Prostate gland (tissue), 2 donors: ENCODE measurements at regions not wholly inside any gene's neighbourhood (a gene's known extent, or its start where the extent isn't known, plus 50 kb on each side); places are given as distances from the start of the nearest gene placed in this dataset.

ENCODE experiments used
- DNase-seq: peaks from one replicate; pipeline ENCODE4 v3.0.0-alpha.2; 2019; ENCODE audit warnings: low spot score
- H3K27ac ChIP-seq, 2 donors: fragments of 200-600 bp; sonication (generic); 2 replicates each; pipeline ENCODE4 v1.5.1; 2017 to 2019
- H3K27me3 ChIP-seq: fragments of 200-600 bp; sonication (generic); replicated peaks from 2 replicates; pipeline ENCODE4 v1.5.1; 2019; ENCODE audit not compliant: insufficient read depth
- H3K36me3 ChIP-seq, 2 donors: fragments of 200-600 bp; sonication (generic); 1 replicate in 1 of 2; 2 replicates in 1 of 2; pipeline versions ENCODE4 v1.5.1 to v1.8.1; 2017 to 2019
- H3K4me1 ChIP-seq: fragments of 200-600 bp; sonication (generic); replicated peaks from 2 replicates; pipeline ENCODE4 v1.5.1; 2019
- H3K4me3 ChIP-seq, 2 donors: fragments of 200-600 bp; sonication (generic); 2 replicates each; pipeline ENCODE4 v1.5.1; 2017 to 2019
- H3K9me3 ChIP-seq: fragments of 200-600 bp; sonication (generic); 2 replicates; pipeline ENCODE4 v1.5.1; 2017
- POLR2A ChIP-seq: fragments of 450-650 bp; IDR thresholded peaks from one replicate; pipeline ENCODE4 v1.6.1; 2016; ENCODE audit warnings: antibody characterized with exemption, mild to moderate bottlenecking
- POLR2AphosphoS5 ChIP-seq: sonication (generic); formaldehyde crosslinking; IDR thresholded peaks from one replicate; pipeline ENCODE4 v1.6.1; 2017; ENCODE audit warnings: antibody characterized with exemption
- WGBS: methylation state at CpG from one replicate; pipeline ENCODE4 v1.1.5; 2018; 5-methylcytosine and 5-hydroxymethylcytosine counted together
- intact Hi-C: fragments of 100-400 bp; cut with DNase I; formaldehyde crosslinking; loops from one replicate; pipeline ENCODE4 v1.14.2; 2022
- TF ChIP-seq, protein P1 (sequence below), 4 experiments: fragments of 200-600 bp in 2 of 4; fragments of 450-650 bp in 2 of 4; sonication (generic) in 2 of 4; IDR thresholded peaks; 1 replicate in 3 of 4; 2 replicates in 1 of 4; pipeline ENCODE4 v1.5.1; 2016 to 2019; ENCODE audit warnings: antibody characterized with exemption in 4 of 4, mild to moderate bottlenecking in 2 of 4, moderate library complexity in 2 of 4

DNA sequence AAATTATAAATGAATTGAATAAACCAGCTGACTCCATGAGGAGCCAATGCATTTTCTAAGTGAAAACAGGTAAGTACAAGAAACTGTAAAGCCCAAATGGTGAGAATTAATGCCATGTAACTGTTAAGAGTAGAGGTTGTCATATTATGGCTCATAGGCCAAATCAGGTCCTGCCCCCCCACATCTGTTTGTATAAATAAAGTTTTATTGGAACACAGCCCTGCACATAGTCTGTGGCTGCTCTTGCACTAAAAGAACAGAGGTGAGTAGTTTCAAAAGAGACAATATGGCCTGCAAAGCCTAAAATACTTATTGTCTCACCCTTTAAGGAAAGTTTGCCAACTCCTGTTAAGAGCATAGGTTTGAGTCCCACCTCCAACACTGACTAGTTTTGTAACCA, 140.5 kb upstream of the SRRM4 start:
- intact Hi-C loops = no loop called here
- DNase-seq = no peak
- Histone ChIP-seq H3K36me3 (no peaks in the 10 kb centered on the region), H3K9me3 (no peaks in the 10 kb centered on the region), H3K27ac (no peak overlapping the region), H3K27me3 (peaks cover 3% of the 10 kb centered on the region), H3K4me1 (no peaks in the 10 kb centered on the region), H3K4me3 (no peak overlapping the region)
- TF ChIP-seq, protein P1, sequence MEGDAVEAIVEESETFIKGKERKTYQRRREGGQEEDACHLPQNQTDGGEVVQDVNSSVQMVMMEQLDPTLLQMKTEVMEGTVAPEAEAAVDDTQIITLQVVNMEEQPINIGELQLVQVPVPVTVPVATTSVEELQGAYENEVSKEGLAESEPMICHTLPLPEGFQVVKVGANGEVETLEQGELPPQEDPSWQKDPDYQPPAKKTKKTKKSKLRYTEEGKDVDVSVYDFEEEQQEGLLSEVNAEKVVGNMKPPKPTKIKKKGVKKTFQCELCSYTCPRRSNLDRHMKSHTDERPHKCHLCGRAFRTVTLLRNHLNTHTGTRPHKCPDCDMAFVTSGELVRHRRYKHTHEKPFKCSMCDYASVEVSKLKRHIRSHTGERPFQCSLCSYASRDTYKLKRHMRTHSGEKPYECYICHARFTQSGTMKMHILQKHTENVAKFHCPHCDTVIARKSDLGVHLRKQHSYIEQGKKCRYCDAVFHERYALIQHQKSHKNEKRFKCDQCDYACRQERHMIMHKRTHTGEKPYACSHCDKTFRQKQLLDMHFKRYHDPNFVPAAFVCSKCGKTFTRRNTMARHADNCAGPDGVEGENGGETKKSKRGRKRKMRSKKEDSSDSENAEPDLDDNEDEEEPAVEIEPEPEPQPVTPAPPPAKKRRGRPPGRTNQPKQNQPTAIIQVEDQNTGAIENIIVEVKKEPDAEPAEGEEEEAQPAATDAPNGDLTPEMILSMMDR (IDR thresholded peaks at IDR 0.05) = no peak
- TF ChIP-seq POLR2AphosphoS5 = no peak
- no peak for TF ChIP-seq POLR2A

DNA sequence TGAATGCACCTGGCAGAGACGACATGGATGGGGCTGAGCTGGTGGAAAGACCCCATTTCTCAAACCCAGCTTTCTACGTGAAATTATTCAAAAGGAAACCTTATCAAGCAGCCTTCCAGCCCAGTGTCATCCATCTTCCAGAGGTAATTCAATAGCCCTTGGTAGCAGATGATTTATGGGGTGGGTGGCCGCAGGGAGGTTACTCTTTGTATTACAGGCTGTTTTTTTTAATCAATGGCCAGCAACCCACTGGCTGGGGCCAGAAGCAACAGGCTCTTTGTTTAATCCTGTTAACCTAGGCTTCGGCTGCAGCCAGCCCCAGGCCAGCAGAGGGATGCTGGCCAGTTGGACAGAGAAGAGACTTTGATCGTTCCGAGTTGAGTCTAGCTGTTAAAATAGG, 139.8 kb upstream of the SRRM4 start:
- intact Hi-C loops = no loop called here
- Histone ChIP-seq H3K4me3 (no peak overlapping the region), H3K36me3 (no peaks in the 10 kb centered on the region), H3K27me3 (peaks cover 3% of the 10 kb centered on the region), H3K4me1 (no peaks in the 10 kb centered on the region), H3K9me3 (no peaks in the 10 kb centered on the region), H3K27ac (no peak overlapping the region)
- TF ChIP-seq, protein P1 (IDR thresholded peaks at IDR 0.05) = no peak
- TF ChIP-seq POLR2A (no peak), POLR2AphosphoS5 (no peak)
- no peak for DNase-seq
- 45% methylated on average over 6 of the region's 6 CpGs for WGBS

DNA sequence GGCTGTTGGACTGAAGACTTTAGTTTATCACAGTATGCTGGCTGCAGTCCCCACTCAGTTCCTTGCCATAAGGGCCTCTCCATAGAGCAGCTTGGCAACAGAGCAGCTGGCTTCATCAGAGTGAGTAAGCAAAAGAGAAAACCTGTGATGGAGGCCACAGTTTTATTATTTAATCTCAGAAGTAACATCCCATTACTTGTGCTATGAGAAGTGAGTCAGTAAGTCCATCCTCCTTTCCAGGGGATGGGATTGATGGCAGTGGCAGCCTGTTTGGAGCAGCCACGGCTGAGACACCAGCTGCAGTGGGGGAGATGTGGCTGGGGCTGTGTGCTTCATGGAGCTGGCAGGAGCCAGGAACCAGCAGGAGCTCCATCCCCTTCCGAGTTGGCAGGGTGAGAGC, 138.5 kb upstream of the SRRM4 start:
- peaks cover 3% of the 10 kb centered on the region for H3K27me3 ChIP-seq
- H3K4me3 ChIP-seq = no peak overlapping the region
- no peak overlapping the region for H3K27ac ChIP-seq
- WGBS = 55% methylated on average over 2 of the region's 2 CpGs
- TF ChIP-seq, protein P1 (IDR thresholded peaks at IDR 0.05) = no peak
- TF ChIP-seq POLR2AphosphoS5 = no peak
- no peaks in the 10 kb centered on the region for H3K4me1 ChIP-seq
- no peaks in the 10 kb centered on the region for H3K9me3 ChIP-seq
- DNase-seq = no peak
- H3K36me3 ChIP-seq = no peaks in the 10 kb centered on the region
- intact Hi-C loops = no loop called here

DNA sequence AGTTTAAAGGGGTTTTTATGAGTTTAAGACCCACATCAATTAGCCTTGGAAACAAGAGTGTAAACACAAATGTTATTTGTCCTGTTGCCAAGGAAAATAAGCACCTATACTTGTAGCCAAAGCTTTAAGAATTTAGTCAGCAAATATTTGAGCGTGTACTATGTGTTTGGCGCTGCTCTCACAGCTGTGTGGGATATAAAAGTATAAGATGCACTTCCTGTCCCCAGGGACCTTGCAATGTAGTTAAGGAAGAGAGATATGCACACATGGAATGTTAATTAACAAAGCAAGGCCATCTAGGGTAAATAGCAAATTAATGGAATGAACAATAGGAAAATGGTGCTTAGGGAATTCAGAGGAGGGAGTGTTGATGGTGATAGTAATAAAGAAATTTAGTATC, 134.9 kb upstream of the SRRM4 start:
- no peaks in the 10 kb centered on the region for H3K36me3 ChIP-seq
- DNase-seq = no peak
- WGBS = 30% methylated on average over 2 of the region's 2 CpGs
- no peak overlapping the region for H3K27ac ChIP-seq
- no peaks in the 10 kb centered on the region for H3K4me1 ChIP-seq
- H3K27me3 ChIP-seq = peaks cover 3% of the 10 kb centered on the region
- TF ChIP-seq POLR2A = no peak
- TF ChIP-seq, protein P1 (IDR thresholded peaks at IDR 0.05) = no peak
- TF ChIP-seq POLR2AphosphoS5 = no peak
- intact Hi-C loops = no loop called here
- no peak overlapping the region for H3K4me3 ChIP-seq
- no peaks in the 10 kb centered on the region for H3K9me3 ChIP-seq

DNA sequence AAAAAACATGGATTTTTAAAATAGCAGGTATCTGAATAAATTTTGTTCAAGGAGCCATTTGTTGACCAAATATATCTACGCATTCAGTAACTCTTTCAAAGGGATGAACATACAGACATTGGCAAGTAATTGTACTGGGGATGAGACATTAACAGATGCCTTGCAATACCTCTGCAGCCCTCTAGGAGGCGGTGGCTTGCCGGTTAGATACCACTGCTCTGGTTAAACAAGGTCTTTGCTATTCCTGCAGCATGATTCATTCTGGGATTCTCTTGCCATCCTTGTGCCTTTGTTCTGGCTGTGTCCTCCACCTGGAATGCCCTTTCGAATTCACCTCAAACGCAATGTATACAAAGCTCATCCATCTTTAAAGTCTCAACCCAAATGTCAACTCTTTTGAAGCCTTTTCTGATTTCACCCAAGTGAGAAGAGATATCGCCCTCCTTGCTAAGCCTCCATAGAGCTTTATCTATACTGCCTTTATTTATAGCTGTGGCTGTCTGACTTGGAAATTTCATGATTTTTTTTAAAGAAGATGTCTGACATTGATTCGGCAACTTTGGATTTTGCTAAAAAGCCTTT, 131.0 kb upstream of the SRRM4 start:
- Histone ChIP-seq H3K4me1 (no peaks in the 10 kb centered on the region), H3K27me3 (no peaks in the 10 kb centered on the region), H3K27ac (no peak overlapping the region), H3K9me3 (no peaks in the 10 kb centered on the region), H3K4me3 (no peak overlapping the region), H3K36me3 (no peaks in the 10 kb centered on the region)
- intact Hi-C loops = loop anchor here (10.0 kb wide), 1 partner anchor 446 kb away; no protein-coding TSS in a partner anchor
- TF ChIP-seq, protein P1 (IDR thresholded peaks at IDR 0.05) = peak in 1 of 4 experiments; percentile 23
- TF ChIP-seq POLR2A = no peak
- DNase-seq = no peak
- 42% methylated on average over 7 of the region's 7 CpGs for WGBS
